ENCODE measurements at regions not wholly inside any gene's neighbourhood (a gene's known extent, or its start where the extent isn't known, plus 50 kb on each side); places are given as distances from the start of the nearest gene placed in this dataset.
"Not testable (repeated sequence)": the region's sequence is repeated elsewhere in the genome, so short reads cannot be mapped to it uniquely, and the experiment has no call there.

GRCh38 chr3:107172411-107172810 is 204.8 kb upstream of the CCDC54 start:
- no peak overlapping the region for H3K27ac ChIP-seq (ENCODE audit: low read length)
- H3K27me3 ChIP-seq (ENCODE audit: control insufficient read depth, insufficient read depth, low read length), result no peaks in the 10 kb centered on the region
- no peak overlapping the region for H3K4me3 ChIP-seq (ENCODE audit: low read length)
- H3K36me3 ChIP-seq (ENCODE audit: control insufficient read depth, insufficient read depth, low read length), result no peaks in the 10 kb centered on the region
- no peaks in the 10 kb centered on the region for H3K4me1 ChIP-seq (ENCODE audit: control insufficient read depth, insufficient read depth, low read length)
- H3K9me3 ChIP-seq (ENCODE audit: control insufficient read depth, low read depth, low read length), result no peaks in the 10 kb centered on the region
- no CpG with 5 or more reads among the region's 1 CpG for WGBS (ENCODE audit: insufficient coverage, low lambda C conversion rate)
- DNase-seq, result no peak

GRCh38 chr3:107184375-107184774 is 192.9 kb upstream of the CCDC54 start:
- no peaks in the 10 kb centered on the region for H3K27me3 ChIP-seq (ENCODE audit: control insufficient read depth, insufficient read depth, low read length)
- H3K27ac ChIP-seq (ENCODE audit: low read length), result no peak overlapping the region
- H3K4me1 ChIP-seq (ENCODE audit: control insufficient read depth, insufficient read depth, low read length), result no peaks in the 10 kb centered on the region
- H3K36me3 ChIP-seq (ENCODE audit: control insufficient read depth, insufficient read depth, low read length), result no peaks in the 10 kb centered on the region
- WGBS (ENCODE audit: insufficient coverage, low lambda C conversion rate), result no CpG with 5 or more reads among the region's 2 CpGs
- DNase-seq, result no peak
- no peaks in the 10 kb centered on the region for H3K9me3 ChIP-seq (ENCODE audit: control insufficient read depth, low read depth, low read length)
- H3K4me3 ChIP-seq (ENCODE audit: low read length), result no peak overlapping the region

GRCh38 chr3:107188262-107188661 is 189.0 kb upstream of the CCDC54 start:
- H3K27me3 ChIP-seq (ENCODE audit: control insufficient read depth, insufficient read depth, low read length), result no peaks in the 10 kb centered on the region
- no peaks in the 10 kb centered on the region for H3K9me3 ChIP-seq (ENCODE audit: control insufficient read depth, low read depth, low read length)
- no peak overlapping the region for H3K27ac ChIP-seq (ENCODE audit: low read length)
- H3K4me3 ChIP-seq (ENCODE audit: low read length), result no peak overlapping the region
- DNase-seq, result no peak
- WGBS (ENCODE audit: insufficient coverage, low lambda C conversion rate), result 43% methylated on average over 1 of the region's 2 CpGs
- H3K4me1 ChIP-seq (ENCODE audit: control insufficient read depth, insufficient read depth, low read length), result no peaks in the 10 kb centered on the region
- no peaks in the 10 kb centered on the region for H3K36me3 ChIP-seq (ENCODE audit: control insufficient read depth, insufficient read depth, low read length)

GRCh38 chr3:107189158-107189791 is 188.0 kb upstream of the CCDC54 start:
- Histone ChIP-seq H3K27ac (ENCODE audit: low read length) (no peak overlapping the region), H3K4me3 (ENCODE audit: low read length) (no peak overlapping the region), H3K4me1 (ENCODE audit: control insufficient read depth, insufficient read depth, low read length) (no peaks in the 10 kb centered on the region), H3K9me3 (ENCODE audit: control insufficient read depth, low read depth, low read length) (no peaks in the 10 kb centered on the region), H3K27me3 (ENCODE audit: control insufficient read depth, insufficient read depth, low read length) (no peaks in the 10 kb centered on the region), H3K36me3 (ENCODE audit: control insufficient read depth, insufficient read depth, low read length) (no peaks in the 10 kb centered on the region)
- no CpG with 5 or more reads among the region's 2 CpGs for WGBS (ENCODE audit: insufficient coverage, low lambda C conversion rate)
- no peak for DNase-seq

GRCh38 chr3:107193116-107193515 is 184.1 kb upstream of the CCDC54 start:
- Histone ChIP-seq H3K36me3 (ENCODE audit: control insufficient read depth, insufficient read depth, low read length) (no peaks in the 10 kb centered on the region), H3K27me3 (ENCODE audit: control insufficient read depth, insufficient read depth, low read length) (no peaks in the 10 kb centered on the region), H3K27ac (ENCODE audit: low read length) (no peak overlapping the region), H3K4me3 (ENCODE audit: low read length) (no peak overlapping the region), H3K9me3 (ENCODE audit: control insufficient read depth, low read depth, low read length) (no peaks in the 10 kb centered on the region), H3K4me1 (ENCODE audit: control insufficient read depth, insufficient read depth, low read length) (no peaks in the 10 kb centered on the region)
- no peak for DNase-seq
- WGBS (ENCODE audit: insufficient coverage, low lambda C conversion rate), result 83% methylated on average over 1 of the region's 1 CpG

DNA sequence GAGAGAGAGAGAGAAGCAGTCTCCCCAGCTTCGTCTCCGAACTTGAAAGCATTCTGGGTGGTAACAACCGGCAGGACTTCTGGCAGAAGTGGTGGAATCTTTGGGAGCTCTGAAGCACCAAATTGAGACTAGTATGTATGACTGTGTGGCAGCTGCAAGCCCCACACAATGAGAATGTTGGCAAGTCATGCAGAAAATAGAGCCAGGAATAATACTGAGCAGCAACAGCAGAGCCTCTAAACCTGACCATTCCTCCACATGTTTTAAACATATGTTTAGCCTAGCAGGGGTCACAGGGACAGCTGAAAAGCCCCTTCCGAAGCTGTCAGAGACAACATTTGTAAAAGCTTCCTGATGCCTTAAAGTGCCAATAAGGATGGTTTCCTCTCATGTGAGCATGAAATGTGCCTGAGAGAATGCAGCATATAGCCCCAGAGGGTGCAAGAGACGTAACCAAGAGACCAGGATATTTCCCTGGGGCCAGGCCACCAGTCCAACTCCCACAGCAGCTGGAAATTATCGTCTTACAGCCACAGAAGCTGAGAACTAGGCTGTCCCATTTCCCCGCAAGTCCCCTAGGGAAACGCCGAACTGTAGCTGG is 178.6 kb upstream of the CCDC54 start:
- Histone ChIP-seq H3K4me1 (ENCODE audit: control insufficient read depth, insufficient read depth, low read length) (no peaks in the 10 kb centered on the region), H3K4me3 (ENCODE audit: low read length) (no peak overlapping the region), H3K9me3 (ENCODE audit: control insufficient read depth, low read depth, low read length) (no peaks in the 10 kb centered on the region), H3K27me3 (ENCODE audit: control insufficient read depth, insufficient read depth, low read length) (no peaks in the 10 kb centered on the region), H3K36me3 (ENCODE audit: control insufficient read depth, insufficient read depth, low read length) (no peaks in the 10 kb centered on the region), H3K27ac (ENCODE audit: low read length) (no peak overlapping the region)
- DNase-seq, result no peak
- 70% methylated on average over 2 of the region's 9 CpGs for WGBS (ENCODE audit: insufficient coverage, low lambda C conversion rate)

DNA sequence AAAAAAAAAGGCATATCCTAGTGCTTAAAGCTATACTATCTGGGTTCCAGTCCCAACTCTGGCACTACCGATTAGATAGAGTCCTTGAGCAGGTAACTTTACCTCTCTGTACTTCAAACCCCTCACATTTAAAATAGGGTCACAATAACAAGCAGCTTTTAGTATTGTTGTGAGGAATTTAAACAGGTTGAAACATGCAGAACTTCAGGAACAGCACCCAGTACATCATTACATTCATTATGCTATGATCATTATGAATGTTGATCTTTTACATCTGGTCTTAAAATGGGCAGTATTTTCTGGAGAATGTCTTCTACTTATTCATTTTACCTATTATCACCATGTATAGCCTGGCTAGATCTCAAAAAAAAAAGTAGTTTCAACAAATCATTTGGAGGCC is 176.1 kb upstream of the CCDC54 start:
- WGBS (ENCODE audit: insufficient coverage, low lambda C conversion rate), result no CpG with 5 or more reads among the region's 1 CpG
- DNase-seq, result no peak
- no peak overlapping the region for H3K4me3 ChIP-seq (ENCODE audit: low read length)
- no peaks in the 10 kb centered on the region for H3K36me3 ChIP-seq (ENCODE audit: control insufficient read depth, insufficient read depth, low read length)
- H3K27me3 ChIP-seq (ENCODE audit: control insufficient read depth, insufficient read depth, low read length), result no peaks in the 10 kb centered on the region
- H3K4me1 ChIP-seq (ENCODE audit: control insufficient read depth, insufficient read depth, low read length), result no peaks in the 10 kb centered on the region
- H3K9me3 ChIP-seq (ENCODE audit: control insufficient read depth, low read depth, low read length), result no peaks in the 10 kb centered on the region
- no peak overlapping the region for H3K27ac ChIP-seq (ENCODE audit: low read length)

DNA sequence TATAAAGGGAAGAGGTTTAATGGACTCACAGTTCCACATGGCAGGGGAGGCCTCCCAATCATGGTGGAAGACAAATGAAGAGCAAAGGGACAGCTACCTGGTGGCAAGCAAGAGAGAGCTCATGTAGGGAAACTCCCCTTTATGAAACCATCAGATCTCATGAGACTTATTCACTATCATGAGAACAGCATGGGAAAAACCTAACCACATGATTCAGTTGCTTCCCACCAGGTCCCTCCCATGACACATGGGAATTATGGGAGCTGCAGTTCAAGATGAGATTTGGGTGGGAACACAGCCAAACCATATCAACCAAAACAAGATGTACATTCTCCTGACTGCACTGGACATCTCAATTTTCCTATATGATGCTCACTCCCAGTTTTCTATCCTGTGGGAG is 174.4 kb upstream of the CCDC54 start:
- H3K4me1 ChIP-seq (ENCODE audit: control insufficient read depth, insufficient read depth, low read length); H3K36me3 ChIP-seq (ENCODE audit: control insufficient read depth, insufficient read depth, low read length); H3K27me3 ChIP-seq (ENCODE audit: control insufficient read depth, insufficient read depth, low read length); H3K4me3 ChIP-seq (ENCODE audit: low read length); DNase-seq; H3K9me3 ChIP-seq (ENCODE audit: control insufficient read depth, low read depth, low read length); H3K27ac ChIP-seq (ENCODE audit: low read length): not testable (repeated sequence)

DNA sequence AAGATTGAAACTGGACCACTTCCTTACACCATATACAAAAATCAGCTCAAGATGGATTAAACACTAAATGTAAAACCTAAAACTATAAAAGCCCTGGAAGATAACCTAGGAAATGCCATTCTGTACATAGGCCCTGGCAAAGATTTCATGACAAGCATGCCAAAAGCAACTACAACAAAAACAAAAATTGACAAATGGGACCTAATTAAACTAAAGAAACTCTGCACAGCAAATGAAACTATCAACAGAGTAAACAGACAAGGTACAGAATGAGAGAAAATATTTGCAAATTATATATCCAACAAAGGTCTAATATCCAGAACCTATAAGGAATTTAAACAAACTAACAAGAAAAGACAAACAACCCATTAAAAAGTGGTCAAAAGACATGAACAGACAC is 173.1 kb upstream of the CCDC54 start:
- Histone ChIP-seq H3K4me1 (ENCODE audit: control insufficient read depth, insufficient read depth, low read length) (no peaks in the 10 kb centered on the region), H3K9me3 (ENCODE audit: control insufficient read depth, low read depth, low read length) (no peaks in the 10 kb centered on the region), H3K4me3 (ENCODE audit: low read length) (no peak overlapping the region), H3K27ac (ENCODE audit: low read length) (no peak overlapping the region), H3K36me3 (ENCODE audit: control insufficient read depth, insufficient read depth, low read length) (no peaks in the 10 kb centered on the region), H3K27me3 (ENCODE audit: control insufficient read depth, insufficient read depth, low read length) (no peaks in the 10 kb centered on the region)
- no peak for DNase-seq

- Histone ChIP-seq H3K36me3 (ENCODE audit: control insufficient read depth, insufficient read depth, low read length) (no peaks in the 10 kb centered on the region), H3K4me1 (ENCODE audit: control insufficient read depth, insufficient read depth, low read length) (no peaks in the 10 kb centered on the region), H3K27ac (ENCODE audit: low read length) (no peak overlapping the region), H3K27me3 (ENCODE audit: control insufficient read depth, insufficient read depth, low read length) (no peaks in the 10 kb centered on the region), H3K4me3 (ENCODE audit: low read length) (no peak overlapping the region), H3K9me3 (ENCODE audit: control insufficient read depth, low read depth, low read length) (no peaks in the 10 kb centered on the region)
- WGBS (ENCODE audit: insufficient coverage, low lambda C conversion rate), result 86% methylated on average over 2 of the region's 3 CpGs
- no peak for DNase-seq
Measured at GRCh38 chr3:107205358-107205757, 171.9 kb upstream of the CCDC54 start.

- Histone ChIP-seq H3K4me3 (ENCODE audit: low read length) (no peak overlapping the region), H3K4me1 (ENCODE audit: control insufficient read depth, insufficient read depth, low read length) (no peaks in the 10 kb centered on the region), H3K36me3 (ENCODE audit: control insufficient read depth, insufficient read depth, low read length) (no peaks in the 10 kb centered on the region), H3K27me3 (ENCODE audit: control insufficient read depth, insufficient read depth, low read length) (no peaks in the 10 kb centered on the region), H3K27ac (ENCODE audit: low read length) (no peak overlapping the region), H3K9me3 (ENCODE audit: control insufficient read depth, low read depth, low read length) (no peaks in the 10 kb centered on the region)
- DNase-seq, result no peak
- WGBS (ENCODE audit: insufficient coverage, low lambda C conversion rate), result no CpG with 5 or more reads among the region's 1 CpG
Measured at GRCh38 chr3:107206141-107206540, 171.1 kb upstream of the CCDC54 start.
